Heart right ventricle (tissue), 16 donors: ENCODE measurements at regions not wholly inside any gene's neighbourhood (a gene's known extent, or its start where the extent isn't known, plus 50 kb on each side); places are given as distances from the start of the nearest gene placed in this dataset.
A peak's percentile ranks its signal among the peaks of the same experiment; 100 is the strongest.

Experiments
- ATAC-seq, 8 donors: fragments of 200-7000 bp; cut with Tn5 transposase; one replicate each; pipeline ENCODE4 v1.9.1; 2020; ENCODE audit warnings: mild to moderate bottlenecking in 8 of 8, moderate library complexity in 8 of 8, moderate number of reproducible peaks in 1 of 8
- DNase-seq, 2 donors: peaks; one replicate each; pipeline ENCODE4 v3.0.0-alpha.2; 2020
- H3K27ac ChIP-seq, 10 donors: fragments of 200-600 bp; sonication (generic) in 2 of 10; one replicate each; pipeline versions ENCODE4 v1.5.0 to v1.8.0; 2020 to 2022; ENCODE audit warnings: mild to moderate bottlenecking in 3 of 10
- H3K27me3 ChIP-seq, 7 donors: fragments of 200-600 bp; one replicate each; pipeline ENCODE4 v1.8.0; 2021 to 2022; ENCODE audit warnings: mild to moderate bottlenecking in 2 of 7
- H3K36me3 ChIP-seq, 9 donors: fragments of 200-600 bp; sonication (generic) in 1 of 9; one replicate each; pipeline versions ENCODE4 v1.5.0 to v1.8.0; 2020 to 2022; ENCODE audit warnings: mild to moderate bottlenecking in 2 of 9
- H3K4me1 ChIP-seq, 9 donors: fragments of 200-600 bp; sonication (generic) in 1 of 9; one replicate each; pipeline versions ENCODE4 v1.5.0 to v1.8.0; 2020 to 2022; ENCODE audit warnings: mild to moderate bottlenecking in 4 of 9
- H3K4me3 ChIP-seq, 10 donors: fragments of 200-600 bp; sonication (generic) in 2 of 10; one replicate each; pipeline versions ENCODE4 v1.5.0 to v1.8.0; 2020 to 2022; ENCODE audit warnings: mild to moderate bottlenecking in 7 of 10, moderate library complexity in 2 of 10
- H3K9me3 ChIP-seq, 11 donors: fragments of 200-600 bp in 10 of 11; sonication (generic) in 2 of 11; one replicate each; pipeline versions ENCODE4 v1.5.0 to v1.8.0; 2013 to 2022; ENCODE audit warnings: mild to moderate bottlenecking in 2 of 11, control low read depth in 1 of 11, moderate library complexity in 1 of 11
- WGBS, 2 donors: extraction: QIAGEN DNeasy Blood & Tissue Kit; methylation state at CpG; one replicate each; pipeline ENCODE4 v1.1.7; 2013; ENCODE audit warnings: inconsistent platforms in 1 of 2; 5-methylcytosine and 5-hydroxymethylcytosine counted together
- intact Hi-C, 10 donors: fragments of 100-400 bp; cut with DNase I; formaldehyde crosslinking; loops; one replicate each; pipeline versions ENCODE4 v1.11.1 to v1.14.2; 2022
- TF ChIP-seq, protein P1 (sequence below), 9 donors: fragments of 200-600 bp; sonication (generic) in 2 of 9; IDR thresholded peaks; one replicate each; pipeline versions ENCODE4 v1.5.0 to v1.8.0; 2021 to 2022; ENCODE audit warnings: antibody characterized with exemption in 9 of 9, mild to moderate bottlenecking in 5 of 9, moderate library complexity in 1 of 9
- donor health status: Arrhythmogenic right ventricular cardiomyopathy.
- donor health status: ischemic (EF 13 %, LVEDD 7.1; RV severe dilation, severe dysfunction).
- donor health status: healthy with polysubstance abuse.
- donor health status: DM: no; HTN: yes; CAD: no.
- donor health status: DM: no; HTN: no; CAD: no.
- donor health status: ischemic (EF 25% LVEDD 6.9; RV normal size, moderate dysfunction).
- donor health status: ischemic (EF 25% LVEDD 5.7; RV mildly dilated, moderate dysfunction).
- donor health status: healthy.
- donor health status: DM: yes; HTN: yes; CAD: no.
- donor health status: Ischemic cardiomyopathy.
- donor health status: ischemic (EF 35%, LVEDD 5.7; RV mildly dilated, moderate dysfunction).
- donor health status: nonischemic (EF 11% LVEDD 7.7; RV severe dilation, severe dysfunction).
- donor health status: DM: yes; HTN: yes; CAD: no.
- donor health status: PGD.
- donor health status: ischemic (EF 29% LVEDD 5.4; RV normal size, mild dysfunction).
- donor health status: nonischemic (EF 23%, LVEDD 6.1; RV moderate dilation, normal function).

DNA sequence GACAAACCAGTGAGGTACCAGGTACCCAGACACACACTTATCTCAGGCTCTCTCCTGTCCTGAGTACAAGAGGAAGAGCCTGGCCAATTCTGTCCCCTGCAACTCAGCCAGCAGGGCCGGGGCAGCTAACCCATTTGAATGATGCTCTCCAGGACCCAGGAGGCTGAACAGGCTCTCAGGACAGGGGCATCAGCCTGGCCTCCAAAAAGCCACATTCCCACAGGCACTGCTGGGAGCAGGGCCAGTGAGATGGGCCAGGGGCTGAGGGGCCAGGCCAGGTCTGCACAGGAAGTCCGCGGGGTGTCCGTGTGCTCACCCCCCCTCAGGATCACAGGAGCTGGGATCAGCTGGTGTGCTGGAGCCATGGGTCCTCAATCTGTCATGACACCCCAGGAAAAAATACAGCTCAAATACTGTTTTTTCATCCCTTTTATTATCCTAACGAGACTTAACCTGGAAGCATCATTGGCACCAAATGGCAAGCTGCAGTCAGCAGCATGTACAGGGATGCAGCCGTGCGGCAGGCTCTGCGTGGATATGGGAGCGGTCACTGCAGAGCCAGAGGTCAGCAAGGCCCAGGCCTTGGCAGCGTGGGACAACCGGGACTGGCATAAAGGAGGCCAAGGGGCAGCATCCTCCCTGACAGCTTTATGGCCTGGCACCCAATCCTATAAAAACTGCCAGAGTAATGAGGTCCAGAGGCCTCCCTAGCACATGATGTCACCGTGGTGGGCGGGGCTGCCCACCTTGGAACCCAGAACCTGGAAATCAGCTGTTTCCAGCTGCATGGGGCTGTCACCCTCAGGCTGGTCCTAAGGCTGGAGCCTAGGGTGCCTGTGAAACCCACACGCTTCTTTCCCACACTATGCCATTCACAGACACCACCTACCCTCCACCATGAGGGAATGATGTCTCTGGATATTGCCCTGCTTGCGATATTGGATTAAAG lies 276.7 kb downstream of the C16orf95 start:
- peaks cover 0 to 20% (median 16%) of the 10 kb centered on the region in 9 donors for H3K4me1 ChIP-seq
- 86 to 88% methylated on average over 15 of the region's 15 CpGs for WGBS, 2 donors
- no peak for ATAC-seq
- H3K27ac ChIP-seq: no peak overlapping the region
- TF ChIP-seq, protein P1, sequence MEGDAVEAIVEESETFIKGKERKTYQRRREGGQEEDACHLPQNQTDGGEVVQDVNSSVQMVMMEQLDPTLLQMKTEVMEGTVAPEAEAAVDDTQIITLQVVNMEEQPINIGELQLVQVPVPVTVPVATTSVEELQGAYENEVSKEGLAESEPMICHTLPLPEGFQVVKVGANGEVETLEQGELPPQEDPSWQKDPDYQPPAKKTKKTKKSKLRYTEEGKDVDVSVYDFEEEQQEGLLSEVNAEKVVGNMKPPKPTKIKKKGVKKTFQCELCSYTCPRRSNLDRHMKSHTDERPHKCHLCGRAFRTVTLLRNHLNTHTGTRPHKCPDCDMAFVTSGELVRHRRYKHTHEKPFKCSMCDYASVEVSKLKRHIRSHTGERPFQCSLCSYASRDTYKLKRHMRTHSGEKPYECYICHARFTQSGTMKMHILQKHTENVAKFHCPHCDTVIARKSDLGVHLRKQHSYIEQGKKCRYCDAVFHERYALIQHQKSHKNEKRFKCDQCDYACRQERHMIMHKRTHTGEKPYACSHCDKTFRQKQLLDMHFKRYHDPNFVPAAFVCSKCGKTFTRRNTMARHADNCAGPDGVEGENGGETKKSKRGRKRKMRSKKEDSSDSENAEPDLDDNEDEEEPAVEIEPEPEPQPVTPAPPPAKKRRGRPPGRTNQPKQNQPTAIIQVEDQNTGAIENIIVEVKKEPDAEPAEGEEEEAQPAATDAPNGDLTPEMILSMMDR (IDR thresholded peaks at IDR 0.05): no peak
- no peaks in the 10 kb centered on the region for H3K36me3 ChIP-seq
- intact Hi-C loops: loop anchor here in 1 of 10 donors (10.0 kb wide), 1 partner anchor 156 kb away; no protein-coding TSS in a partner anchor
- no peak overlapping the region for H3K4me3 ChIP-seq
- H3K27me3 ChIP-seq: peaks cover 0 to 10% (median 0%) of the 10 kb centered on the region in 7 donors
- no peaks in the 10 kb centered on the region for H3K9me3 ChIP-seq
- DNase-seq: no peak

DNA sequence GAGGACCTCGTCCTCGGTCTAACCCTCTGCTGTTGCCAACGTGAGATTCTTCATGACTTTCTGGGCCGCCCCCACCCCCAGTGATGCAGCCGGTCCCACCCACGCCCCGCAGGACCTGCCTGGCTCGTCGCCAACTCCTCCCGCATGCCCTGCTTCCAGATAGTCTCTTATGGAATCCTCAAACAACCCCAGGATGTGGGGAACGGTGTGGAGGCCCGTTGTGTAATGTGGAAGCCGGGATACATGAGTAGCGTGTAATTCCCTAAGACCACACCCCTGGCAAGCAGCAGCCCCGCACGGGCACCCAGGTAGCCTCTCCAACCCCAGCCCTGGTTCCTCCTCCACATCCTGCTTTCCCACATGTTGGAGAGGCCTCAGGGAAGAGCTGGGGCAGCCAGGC lies 275.9 kb downstream of the C16orf95 start:
- Histone ChIP-seq H3K27ac (no peak overlapping the region), H3K4me1 (peaks cover 0 to 20% (median 16%) of the 10 kb centered on the region in 9 donors), H3K9me3 (no peaks in the 10 kb centered on the region), H3K27me3 (peaks cover 0 to 10% (median 0%) of the 10 kb centered on the region in 7 donors), H3K36me3 (no peaks in the 10 kb centered on the region), H3K4me3 (no peak overlapping the region)
- 77 to 80% methylated on average over 16 of the region's 16 CpGs for WGBS, 2 donors
- DNase-seq (no peak), ATAC-seq (no peak)
- TF ChIP-seq, protein P1 (IDR thresholded peaks at IDR 0.05): no peak
- intact Hi-C loops: loop anchor here in 1 of 10 donors (10.0 kb wide), 1 partner anchor 156 kb away; no protein-coding TSS in a partner anchor

DNA sequence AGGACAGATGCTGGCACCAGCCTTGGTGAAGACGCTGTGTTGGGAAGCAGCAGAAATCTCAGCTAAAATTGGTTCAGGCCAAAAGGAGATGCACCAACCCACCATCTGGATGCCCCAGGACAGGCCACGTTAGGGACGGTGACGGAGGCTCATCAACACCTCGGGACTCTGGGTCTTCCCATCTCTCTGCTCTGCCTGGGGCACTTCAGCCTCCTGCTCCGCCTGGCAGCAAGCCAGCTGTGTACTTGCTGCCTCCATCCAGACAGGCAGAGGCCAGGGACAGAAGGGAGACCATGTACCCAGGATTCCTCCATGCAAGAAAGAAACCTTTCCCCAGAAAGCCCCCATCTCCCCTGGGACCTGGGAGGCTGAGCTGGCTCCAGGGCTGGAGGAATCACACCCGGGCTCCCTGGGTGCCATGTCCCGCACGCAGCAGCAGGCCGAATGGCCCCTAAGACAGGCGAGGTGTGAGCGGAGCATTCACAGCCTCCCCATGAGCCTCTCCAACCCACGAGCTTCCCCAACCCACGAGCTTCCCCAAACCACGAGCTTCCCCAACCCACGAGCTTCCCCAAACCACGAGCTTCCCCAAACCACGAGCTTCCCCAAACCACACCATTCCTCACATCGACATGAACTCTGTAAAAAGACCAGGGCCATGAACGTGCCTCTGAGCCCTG lies 274.5 kb downstream of the C16orf95 start:
- H3K4me1 ChIP-seq: peaks cover 0 to 20% (median 16%) of the 10 kb centered on the region in 9 donors
- no peaks in the 10 kb centered on the region for H3K36me3 ChIP-seq
- TF ChIP-seq, protein P1 (IDR thresholded peaks at IDR 0.05): no peak
- peak overlapping the region in 6 of 10 donors; percentile 31 to 65 (median 40) for H3K27ac ChIP-seq
- ATAC-seq (peak in 7 of 8 donors; percentile 13 to 48 (median 29)), DNase-seq (peak in 1 of 2 donors; percentile 29)
- H3K9me3 ChIP-seq: no peaks in the 10 kb centered on the region
- intact Hi-C loops: loop anchor here in 1 of 10 donors (10.0 kb wide), 1 partner anchor 158 kb away; no protein-coding TSS in a partner anchor
- no peak overlapping the region for H3K4me3 ChIP-seq
- 55 to 69% methylated on average over 20 of the region's 20 CpGs for WGBS, 2 donors
- peaks cover 0 to 14% (median 0%) of the 10 kb centered on the region in 7 donors for H3K27me3 ChIP-seq
